ENCODE measurements at regions not wholly inside any gene's neighbourhood (a gene's known extent, or its start where the extent isn't known, plus 50 kb on each side); places are given as distances from the start of the nearest gene placed in this dataset.

- no peaks in the 10 kb centered on the region for H3K27me3 ChIP-seq (ENCODE audit: low read depth)
- H3K36me3 ChIP-seq, result no peaks in the 10 kb centered on the region
- ATAC-seq, result no peak
- H3K4me3 ChIP-seq, result no peak overlapping the region
- H3K9me3 ChIP-seq, result no peaks in the 10 kb centered on the region
- H3K27ac ChIP-seq, result no peak overlapping the region
- intact Hi-C loops (cut with DNase I), result no loop called here
- H3K4me1 ChIP-seq, result no peaks in the 10 kb centered on the region
- no peak for TF ChIP-seq CTCF (IDR thresholded peaks at IDR 0.05)
- no peak for DNase-seq
These were observed 613.6 kb upstream of the KLF4 start for GRCh38 chr9:108103046-108103693.

GRCh38 chr9:108101410-108101809 lies 611.8 kb upstream of the KLF4 start:
- H3K9me3 ChIP-seq, result no peaks in the 10 kb centered on the region
- ATAC-seq (no peak), DNase-seq (no peak)
- H3K27me3 ChIP-seq (ENCODE audit: low read depth), result no peaks in the 10 kb centered on the region
- intact Hi-C loops (cut with DNase I), result no loop called here
- H3K36me3 ChIP-seq, result no peaks in the 10 kb centered on the region
- no peak overlapping the region for H3K27ac ChIP-seq
- no peak overlapping the region for H3K4me3 ChIP-seq
- no peaks in the 10 kb centered on the region for H3K4me1 ChIP-seq
- no peak for TF ChIP-seq CTCF (IDR thresholded peaks at IDR 0.05)

- intact Hi-C loops (cut with DNase I), result no loop called here
- H3K36me3 ChIP-seq, result no peaks in the 10 kb centered on the region
- DNase-seq (no peak), ATAC-seq (no peak)
- no peaks in the 10 kb centered on the region for H3K27me3 ChIP-seq (ENCODE audit: low read depth)
- TF ChIP-seq CTCF (IDR thresholded peaks at IDR 0.05), result no peak
- H3K4me3 ChIP-seq, result no peak overlapping the region
- no peaks in the 10 kb centered on the region for H3K9me3 ChIP-seq
- no peak overlapping the region for H3K27ac ChIP-seq
- no peaks in the 10 kb centered on the region for H3K4me1 ChIP-seq
These were observed 611.0 kb upstream of the KLF4 start for GRCh38 chr9:108100571-108100970.

GRCh38 chr9:108099854-108100253 lies 610.3 kb upstream of the KLF4 start:
- H3K27ac ChIP-seq, result no peak overlapping the region
- H3K4me3 ChIP-seq, result no peak overlapping the region
- H3K9me3 ChIP-seq, result no peaks in the 10 kb centered on the region
- H3K4me1 ChIP-seq, result no peaks in the 10 kb centered on the region
- no peak for TF ChIP-seq CTCF (IDR thresholded peaks at IDR 0.05)
- intact Hi-C loops (cut with DNase I), result no loop called here
- DNase-seq (no peak), ATAC-seq (no peak)
- no peaks in the 10 kb centered on the region for H3K27me3 ChIP-seq (ENCODE audit: low read depth)
- no peaks in the 10 kb centered on the region for H3K36me3 ChIP-seq

- ATAC-seq (no peak), DNase-seq (no peak)
- intact Hi-C loops (cut with DNase I), result no loop called here
- TF ChIP-seq CTCF (IDR thresholded peaks at IDR 0.05), result no peak
- Histone ChIP-seq H3K4me3 (no peak overlapping the region), H3K9me3 (no peaks in the 10 kb centered on the region), H3K4me1 (no peaks in the 10 kb centered on the region), H3K27me3 (ENCODE audit: low read depth) (no peaks in the 10 kb centered on the region), H3K27ac (no peak overlapping the region), H3K36me3 (no peaks in the 10 kb centered on the region)
These were observed 605.9 kb upstream of the KLF4 start for GRCh38 chr9:108095496-108095895.

GRCh38 chr9:108094676-108094993 lies 605.1 kb upstream of the KLF4 start:
- no peak for ATAC-seq
- intact Hi-C loops (cut with DNase I), result no loop called here
- no peak overlapping the region for H3K27ac ChIP-seq
- H3K9me3 ChIP-seq, result no peaks in the 10 kb centered on the region
- no peaks in the 10 kb centered on the region for H3K4me1 ChIP-seq
- no peaks in the 10 kb centered on the region for H3K36me3 ChIP-seq
- no peak for TF ChIP-seq CTCF (IDR thresholded peaks at IDR 0.05)
- no peaks in the 10 kb centered on the region for H3K27me3 ChIP-seq (ENCODE audit: low read depth)
- DNase-seq, result no peak
- no peak overlapping the region for H3K4me3 ChIP-seq

Measured in lower lobe of right lung (tissue), 2 donors.